ENCODE measurements at regions not wholly inside any gene's neighbourhood (a gene's known extent, or its start where the extent isn't known, plus 50 kb on each side); places are given as distances from the start of the nearest gene placed in this dataset.
"Not testable (repeated sequence)": the region's sequence is repeated elsewhere in the genome, so short reads cannot be mapped to it uniquely, and the experiment has no call there.

DNA sequence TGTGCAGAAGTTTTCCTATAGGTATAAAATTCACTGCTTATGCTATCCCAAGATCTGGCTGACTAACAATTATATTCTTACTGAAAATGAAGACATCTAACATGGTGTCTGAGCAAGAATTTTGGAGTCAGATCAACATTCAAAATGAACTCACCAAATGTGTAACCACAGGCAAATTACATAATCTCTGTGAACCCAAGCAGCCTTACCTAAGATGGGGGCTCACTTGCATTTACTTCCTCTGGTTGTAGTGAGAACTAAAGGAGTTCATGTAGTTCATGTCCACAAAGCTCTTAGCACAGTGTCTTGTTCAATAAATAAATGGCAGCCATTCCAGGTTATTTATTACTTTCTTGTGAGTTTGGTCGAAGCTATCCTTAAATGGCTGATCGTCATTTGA is 163.9 kb upstream of the LCORL start:
- DNase-seq (ENCODE audit: low read depth in 3 of 3), result no peak

DNA sequence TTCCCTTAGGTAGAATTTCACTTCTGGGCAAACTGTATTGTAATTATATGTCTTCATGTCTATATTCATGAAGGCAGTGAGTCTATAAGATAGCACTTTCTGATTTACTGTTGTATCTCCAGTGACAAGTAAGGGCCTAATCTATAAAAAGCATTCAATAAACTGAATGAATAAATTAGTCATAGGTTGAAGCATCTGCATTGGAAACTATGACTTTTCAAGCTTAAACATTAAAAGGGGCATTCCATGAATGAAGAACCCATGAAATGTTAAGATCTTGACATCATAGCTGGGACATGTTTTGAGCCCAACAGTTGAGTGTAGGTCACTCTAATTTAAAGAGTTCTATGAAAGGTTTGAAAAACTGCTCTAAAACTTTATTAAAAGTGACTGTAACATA is 159.3 kb upstream of the LCORL start:
- DNase-seq (ENCODE audit: low read depth in 3 of 3), result no peak

DNA sequence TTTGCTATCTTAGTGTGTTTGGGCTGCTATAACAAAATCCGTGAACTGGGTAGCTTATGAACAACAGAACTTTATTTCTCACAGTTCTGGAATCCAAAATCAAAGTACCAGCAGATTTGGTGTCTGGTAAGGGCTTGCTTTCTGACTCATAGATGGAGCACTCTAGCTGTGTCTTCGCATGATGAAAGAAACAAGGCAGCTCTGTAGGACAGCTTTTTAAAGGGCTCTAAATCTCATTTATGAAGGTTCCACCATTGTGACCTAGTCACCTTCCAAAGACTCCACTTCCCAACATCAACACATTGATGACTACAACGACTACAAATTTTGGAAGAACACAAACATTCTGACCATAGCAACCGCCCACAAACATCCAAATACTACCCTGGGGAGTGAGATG is 158.6 kb upstream of the LCORL start:
- DNase-seq (ENCODE audit: low read depth in 3 of 3), result no peak

DNA sequence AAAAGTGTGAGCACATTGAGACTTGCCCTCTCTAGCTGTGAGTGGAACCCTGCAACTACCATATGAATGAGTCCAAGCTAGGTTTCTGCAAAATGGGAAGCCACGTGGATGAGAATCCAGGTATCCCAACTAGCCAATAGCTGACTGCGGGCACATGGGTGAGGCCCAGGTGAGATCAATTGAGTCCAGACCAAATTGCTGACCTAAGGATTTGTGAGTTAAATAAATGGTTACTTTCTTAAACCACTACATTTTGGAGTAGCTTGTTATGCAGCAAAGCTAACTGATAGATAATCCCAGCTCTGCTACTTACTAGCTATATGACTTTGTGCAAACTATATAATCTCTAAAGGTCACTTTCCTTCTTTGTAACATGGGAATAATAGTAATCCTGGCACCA is 150.3 kb upstream of the LCORL start:
- DNase-seq (ENCODE audit: low read depth in 3 of 3), result no peak

DNA sequence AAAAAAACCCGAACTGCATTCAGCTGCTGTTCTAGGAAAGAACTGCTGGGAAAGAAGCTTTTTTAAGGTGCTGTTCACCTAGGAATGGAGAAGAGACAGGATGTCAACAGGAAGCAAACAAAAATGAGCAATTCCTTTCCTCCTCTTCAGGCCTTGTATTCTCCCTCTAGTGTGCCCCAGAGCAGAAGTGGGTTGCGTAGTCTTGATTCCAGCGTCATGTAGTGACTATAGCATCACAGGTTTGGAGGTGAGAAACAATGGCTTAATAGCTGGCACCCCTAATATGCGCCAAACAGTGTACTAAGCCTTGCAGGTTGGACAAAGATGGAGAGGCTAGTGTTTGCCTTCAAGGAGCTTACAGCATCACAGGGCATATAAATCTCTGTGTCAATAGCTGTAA is 146.3 kb upstream of the LCORL start:
- DNase-seq (ENCODE audit: low read depth in 3 of 3), result no peak

DNA sequence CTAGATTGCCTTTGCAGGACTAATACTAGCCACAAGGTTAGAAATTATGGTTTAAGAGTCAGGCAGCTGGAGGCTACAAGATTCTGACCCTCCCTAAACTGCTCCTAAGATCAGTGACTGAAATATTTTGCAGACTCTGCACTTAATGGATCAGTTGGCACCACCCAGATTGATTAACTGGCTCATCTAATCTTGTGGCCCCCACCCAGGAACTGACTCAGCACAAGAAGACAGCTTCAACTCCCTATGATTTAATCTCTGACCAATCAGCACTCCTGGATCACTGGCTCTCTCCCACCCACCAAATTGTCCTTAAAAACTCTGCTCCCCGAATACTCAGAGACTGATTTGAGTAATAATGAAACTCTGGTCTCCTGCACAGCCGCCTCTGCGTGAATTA is 145.4 kb upstream of the LCORL start:
- no peak for DNase-seq (ENCODE audit: low read depth in 3 of 3)

DNA sequence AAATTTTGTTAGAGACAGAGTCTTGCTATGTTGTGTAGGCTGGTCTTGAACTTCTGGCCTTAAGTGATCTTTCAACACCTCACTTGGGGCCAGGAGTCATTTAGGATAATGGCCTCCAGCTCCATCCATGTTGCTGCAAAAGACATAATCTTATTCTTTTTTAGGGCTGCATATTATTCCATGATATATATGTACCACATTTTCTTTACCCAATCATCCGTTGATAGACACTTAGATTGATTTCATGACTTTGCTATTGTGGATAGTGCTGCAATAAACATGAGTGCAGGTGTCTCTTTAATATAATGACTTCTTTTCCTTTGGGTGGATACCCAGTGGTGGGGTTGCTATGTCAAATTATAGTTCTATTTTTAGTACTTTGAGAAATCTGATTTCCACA is 140.9 kb upstream of the LCORL start:
- no peak for DNase-seq (ENCODE audit: low read depth in 3 of 3)

DNA sequence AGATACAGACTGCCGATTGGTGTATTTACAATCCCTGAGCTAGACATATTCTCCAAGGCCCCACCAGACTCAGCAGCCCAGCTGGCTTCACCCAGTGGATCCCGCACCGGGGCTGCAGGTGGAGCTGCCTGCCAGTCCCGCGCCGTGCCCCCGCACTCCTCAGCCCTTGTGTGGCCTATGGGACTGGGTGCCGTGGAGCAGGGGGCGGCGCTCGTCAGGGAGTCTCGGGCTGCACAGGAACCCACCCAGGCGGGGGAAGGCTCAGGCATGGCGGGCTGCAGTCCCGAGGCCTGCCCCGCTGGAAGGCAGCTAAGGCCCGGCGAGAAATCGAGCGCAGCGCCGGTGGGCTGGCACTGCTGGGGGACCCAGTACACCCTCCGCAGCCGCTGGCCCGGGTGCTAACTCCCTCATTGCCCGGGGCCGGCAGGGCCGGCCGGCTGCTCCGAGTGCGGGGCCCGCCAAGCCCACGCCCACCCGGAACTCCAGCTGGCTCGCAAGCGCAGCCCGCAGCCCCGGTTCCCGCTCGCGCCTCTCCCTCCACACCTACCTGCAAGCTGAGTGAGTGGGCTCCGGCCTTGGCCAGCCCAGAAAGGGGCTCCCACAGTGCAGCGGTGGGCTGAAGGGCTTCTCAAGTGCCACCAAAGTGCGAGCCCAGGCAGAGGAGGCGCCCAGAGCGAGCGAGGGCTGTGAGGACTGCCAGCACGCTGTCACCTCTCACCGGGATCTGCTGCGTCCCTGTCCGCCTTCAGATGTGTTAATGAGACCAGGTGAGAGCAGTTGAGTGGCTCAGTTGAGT is 137.8 kb upstream of the LCORL start:
- not testable (repeated sequence) for DNase-seq (ENCODE audit: low read depth in 3 of 3)

DNA sequence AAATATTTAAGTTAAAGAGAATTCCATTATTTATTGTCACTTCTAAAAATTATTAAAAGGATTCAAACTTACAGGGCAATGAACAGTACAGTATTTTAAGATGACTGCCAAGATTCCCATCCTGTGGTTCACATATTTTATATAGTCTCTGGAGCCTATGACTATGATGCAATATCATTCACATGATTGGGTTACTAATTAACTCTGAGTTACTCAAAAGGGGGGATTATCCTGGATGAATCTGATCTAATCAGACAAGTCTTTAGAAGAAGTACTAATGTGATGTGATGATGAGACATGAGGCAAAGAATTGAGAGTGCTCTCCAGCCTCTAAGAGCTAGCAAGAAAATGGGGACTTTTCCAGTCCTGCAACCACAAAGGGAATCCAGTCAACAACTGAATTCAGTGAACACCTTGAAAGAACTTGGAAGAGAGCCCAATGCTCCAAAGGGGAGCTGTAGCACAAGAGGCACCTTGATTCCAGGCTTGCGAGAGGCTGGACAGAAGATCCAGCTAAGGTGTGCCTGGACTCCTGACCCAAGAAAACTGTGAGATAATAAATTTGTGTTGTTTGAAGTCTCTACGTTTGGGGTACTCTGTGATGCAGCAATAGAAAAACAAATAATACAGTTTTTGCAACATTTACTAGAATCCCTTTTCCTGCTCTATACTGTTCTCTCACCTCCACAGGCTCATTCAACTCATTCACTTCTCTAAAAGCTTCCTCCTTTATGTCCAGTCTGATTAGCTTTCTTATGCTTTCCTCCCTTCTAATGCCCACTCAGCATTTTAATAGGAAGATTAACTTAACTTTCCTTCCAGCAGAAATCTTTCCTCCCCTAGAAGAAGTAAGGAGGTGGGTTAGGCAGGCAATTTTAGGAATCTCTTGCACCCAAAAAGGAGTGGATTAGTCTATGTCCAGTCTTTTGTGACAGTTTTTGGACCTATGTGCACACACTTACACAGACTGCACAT is 133.8 kb upstream of the LCORL start:
- DNase-seq (ENCODE audit: low read depth in 3 of 3), result no peak

DNA sequence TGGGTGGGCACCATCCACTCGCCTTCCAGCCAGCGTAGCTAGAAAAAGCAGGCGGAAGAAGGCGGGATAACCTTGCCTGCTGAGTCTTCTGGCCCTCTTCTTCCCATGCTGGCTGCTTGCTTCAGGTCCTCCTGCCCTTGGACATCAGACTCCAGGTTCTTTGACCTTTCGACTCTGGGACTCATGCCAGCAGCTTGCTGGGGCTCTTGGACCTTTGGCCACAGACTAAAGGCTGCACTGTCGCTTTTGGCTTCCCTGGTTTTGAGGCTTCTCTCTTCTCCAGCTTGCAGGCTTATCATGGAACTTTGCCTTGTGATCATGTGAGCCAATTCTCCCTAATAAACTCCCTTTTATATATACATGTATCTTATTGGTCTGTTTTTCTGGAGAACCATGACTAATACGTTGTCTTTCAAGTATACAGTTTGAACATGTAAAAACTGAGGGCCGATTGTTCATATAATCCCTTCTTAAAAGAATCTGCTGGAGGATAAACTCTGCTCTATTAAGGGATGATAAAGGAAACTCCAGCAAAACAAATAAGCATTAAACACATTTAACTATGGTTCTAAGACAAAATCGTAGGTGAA is 116.6 kb upstream of the LCORL start:
- no peak for DNase-seq (ENCODE audit: low read depth in 3 of 3)

DNA sequence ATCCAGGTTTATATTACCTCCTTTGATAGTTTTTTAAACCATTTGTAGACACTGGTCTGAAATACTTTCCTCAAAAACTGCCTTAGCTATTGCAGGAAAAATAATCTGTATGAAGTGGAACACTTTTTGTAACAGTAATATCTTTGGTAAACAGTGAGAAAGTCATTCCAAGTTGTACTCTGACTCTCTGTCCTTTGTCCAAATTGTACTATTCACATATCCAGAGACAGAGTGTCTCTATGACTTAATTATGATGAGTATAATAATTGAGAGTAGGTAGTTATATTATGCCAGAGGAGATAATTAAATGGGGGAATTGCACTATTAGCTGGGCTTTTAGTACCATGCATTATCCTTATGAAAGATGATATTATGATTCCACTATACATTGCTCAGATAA is 112.6 kb upstream of the LCORL start:
- DNase-seq (ENCODE audit: low read depth in 3 of 3), result no peak

DNA sequence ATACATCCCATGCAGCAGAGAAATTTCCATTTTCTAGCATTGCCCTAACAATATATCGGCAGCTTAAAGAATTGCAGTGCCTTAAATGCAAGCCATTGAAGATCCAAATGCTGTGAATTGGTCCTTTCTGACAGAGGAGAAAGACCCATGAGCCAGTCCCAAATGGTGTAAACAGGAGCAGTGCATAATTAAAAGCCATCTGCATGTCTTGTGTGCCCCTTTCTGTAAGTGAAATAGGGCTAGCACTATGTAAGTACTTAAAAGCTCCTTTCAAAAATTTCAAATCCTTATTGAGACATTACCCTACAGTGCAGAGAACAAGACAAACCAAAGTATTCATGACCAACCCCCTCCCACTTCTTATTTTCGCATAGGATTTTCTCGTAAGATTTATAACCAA is 108.7 kb upstream of the LCORL start:
- DNase-seq (ENCODE audit: low read depth in 3 of 3), result no peak

DNA sequence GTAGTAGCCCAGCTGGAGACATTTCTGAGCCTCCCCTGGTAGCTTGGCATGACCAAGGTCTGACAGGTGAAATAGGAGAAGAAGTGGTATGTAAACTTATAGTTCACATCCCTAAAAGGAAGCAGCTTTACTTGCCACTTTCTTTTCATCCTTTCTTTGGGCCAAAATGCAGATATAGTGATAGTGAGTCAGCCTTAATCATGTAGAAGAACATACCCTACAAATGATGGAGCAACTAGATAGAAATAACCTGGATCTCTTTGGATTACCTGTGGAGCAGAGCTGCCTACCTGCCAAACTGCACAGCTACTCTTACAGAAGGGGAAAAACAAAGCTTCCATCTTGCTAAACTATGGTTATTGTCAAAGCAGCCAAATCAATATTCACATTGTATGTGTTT is 106.7 kb upstream of the LCORL start:
- DNase-seq (ENCODE audit: low read depth in 3 of 3), result no peak

DNA sequence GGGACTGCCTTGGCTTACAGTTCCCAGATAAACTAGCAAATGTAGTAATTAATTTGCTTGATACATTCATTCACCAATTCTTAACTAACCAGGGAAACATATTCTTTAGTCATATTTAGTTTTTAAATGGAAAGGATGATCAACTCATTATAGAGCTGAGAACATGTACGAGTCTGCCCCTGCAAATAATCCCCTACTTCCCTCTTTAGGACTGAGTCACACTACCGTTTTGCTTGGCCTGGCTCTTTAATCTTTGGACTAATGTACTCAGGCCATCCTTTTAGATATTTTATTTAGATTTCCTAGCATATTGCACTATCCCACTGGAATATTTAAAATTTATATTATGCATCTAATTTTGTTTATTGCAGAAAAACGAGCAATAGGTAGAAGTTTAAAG is 105.5 kb upstream of the LCORL start:
- no peak for DNase-seq (ENCODE audit: low read depth in 3 of 3)

DNA sequence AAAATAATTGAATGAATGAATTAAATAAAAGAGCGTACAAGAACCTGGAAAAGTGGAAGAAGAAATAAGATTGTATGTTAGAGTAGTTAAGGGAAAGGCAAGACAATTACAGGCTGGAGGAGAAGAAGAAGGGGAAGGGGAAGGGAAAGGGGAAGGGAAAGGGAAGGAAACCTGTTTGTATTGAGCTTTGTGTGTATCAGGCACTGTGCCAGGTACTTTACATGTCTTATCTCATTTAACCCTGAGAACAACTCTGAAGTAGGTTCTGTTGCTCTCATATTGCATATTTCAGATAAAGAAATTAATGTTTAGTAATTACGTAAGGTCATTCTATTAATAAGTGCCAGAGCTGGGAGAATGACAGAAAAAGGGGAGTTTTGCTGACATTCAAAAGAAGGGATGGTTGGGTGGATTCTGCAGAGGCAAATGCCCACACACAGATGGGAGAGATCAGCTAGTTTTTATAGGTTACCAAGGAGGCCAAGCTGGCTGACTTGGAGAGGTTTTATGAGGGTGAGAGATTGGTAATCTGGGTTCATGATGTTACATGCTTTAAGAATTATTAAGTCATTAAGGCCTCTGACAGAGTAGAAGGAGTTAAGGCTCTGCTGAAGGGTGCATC is 92.3 kb upstream of the LCORL start:
- no peak for DNase-seq (ENCODE audit: low read depth in 3 of 3)

DNA sequence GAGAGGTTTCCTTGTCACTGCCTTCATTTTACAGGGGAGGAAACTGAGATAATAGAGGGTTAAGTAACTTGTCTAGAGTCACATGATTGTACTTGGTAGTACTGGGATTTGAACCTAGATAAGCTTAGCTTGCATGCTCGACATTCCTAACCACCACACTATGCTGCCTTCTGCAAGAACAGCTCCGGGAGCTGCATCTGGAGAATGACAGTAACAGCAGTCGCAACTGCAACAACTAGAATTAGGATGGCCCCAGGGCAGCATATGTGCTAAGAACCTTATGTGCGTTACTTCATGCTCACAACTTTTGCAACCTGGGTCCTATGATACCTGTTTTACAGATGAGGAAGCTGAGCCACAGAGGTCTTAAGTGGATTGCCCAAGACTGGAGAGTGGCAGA is 89.5 kb upstream of the LCORL start:
- DNase-seq (ENCODE audit: low read depth in 3 of 3), result no peak

DNA sequence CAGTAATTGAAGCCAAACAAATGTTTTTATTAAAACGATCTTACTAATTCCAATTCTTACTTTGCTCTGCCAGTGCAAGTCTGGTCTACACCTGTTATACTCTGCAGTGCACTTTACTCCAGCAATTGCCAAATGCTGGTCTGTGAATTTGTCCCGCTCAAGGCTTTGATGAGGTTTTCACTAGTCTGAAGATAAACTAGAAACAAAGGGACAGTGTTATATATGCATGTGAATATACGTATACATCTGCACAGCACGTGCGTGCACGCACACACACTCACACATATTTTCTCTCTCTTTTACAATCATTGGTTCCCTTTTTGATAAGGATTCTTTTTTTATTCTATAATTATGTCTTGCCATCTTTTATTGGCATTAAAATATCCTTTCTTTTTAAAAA is 88.5 kb upstream of the LCORL start:
- no peak for DNase-seq (ENCODE audit: low read depth in 3 of 3)

DNA sequence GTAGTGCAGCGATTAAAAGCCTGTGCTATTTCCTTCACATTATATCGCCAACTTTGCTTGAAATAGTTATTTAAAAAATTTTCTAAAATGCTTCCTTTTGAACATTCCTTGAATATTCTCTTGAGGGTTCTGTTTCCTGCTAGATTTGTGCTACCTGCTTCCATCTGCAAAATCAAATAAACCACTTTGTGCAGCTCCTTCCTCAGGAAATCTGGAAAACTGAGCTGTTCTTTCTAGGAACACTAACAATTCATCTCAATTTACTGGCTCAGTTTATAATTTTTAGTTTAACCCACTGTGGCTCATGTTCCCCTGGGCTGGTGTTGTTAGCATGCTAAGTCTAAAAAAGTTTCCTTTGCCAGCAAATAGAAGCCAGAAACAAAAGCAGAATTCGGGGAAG is 88.1 kb upstream of the LCORL start:
- DNase-seq (ENCODE audit: low read depth in 3 of 3), result no peak

DNA sequence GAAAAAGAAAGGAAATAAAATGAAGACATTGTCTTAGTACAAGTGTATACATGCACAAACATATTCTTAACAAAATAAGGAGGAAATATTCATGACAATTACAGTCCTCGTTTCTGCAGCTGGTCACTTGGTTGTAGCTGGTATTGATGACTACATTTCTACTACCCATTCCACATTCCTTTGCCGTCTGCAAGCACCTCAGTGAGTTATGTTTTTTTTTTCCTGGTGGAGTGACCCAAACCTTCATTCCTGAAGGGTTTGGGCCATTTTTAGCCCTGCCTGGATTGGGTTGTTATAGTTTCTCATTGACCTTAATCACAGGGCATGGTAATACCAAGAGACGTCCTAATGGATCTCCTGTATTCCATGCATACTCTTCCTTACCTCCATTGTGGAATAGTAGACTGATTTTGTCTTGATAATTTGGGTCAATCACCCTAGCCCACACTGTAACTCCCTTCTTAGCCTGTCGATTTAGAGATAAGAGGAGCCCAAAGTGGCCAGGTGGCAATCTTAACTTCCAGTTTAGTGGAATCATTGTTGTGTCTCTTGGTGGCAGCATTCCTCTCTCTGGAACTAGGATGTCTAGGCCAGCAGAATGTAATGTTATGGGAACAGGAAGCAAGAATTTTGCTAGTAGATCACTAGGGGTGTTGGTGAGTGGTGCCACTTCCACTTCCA is 86.4 kb upstream of the LCORL start:
- not testable (repeated sequence) for DNase-seq (ENCODE audit: low read depth in 3 of 3)

DNA sequence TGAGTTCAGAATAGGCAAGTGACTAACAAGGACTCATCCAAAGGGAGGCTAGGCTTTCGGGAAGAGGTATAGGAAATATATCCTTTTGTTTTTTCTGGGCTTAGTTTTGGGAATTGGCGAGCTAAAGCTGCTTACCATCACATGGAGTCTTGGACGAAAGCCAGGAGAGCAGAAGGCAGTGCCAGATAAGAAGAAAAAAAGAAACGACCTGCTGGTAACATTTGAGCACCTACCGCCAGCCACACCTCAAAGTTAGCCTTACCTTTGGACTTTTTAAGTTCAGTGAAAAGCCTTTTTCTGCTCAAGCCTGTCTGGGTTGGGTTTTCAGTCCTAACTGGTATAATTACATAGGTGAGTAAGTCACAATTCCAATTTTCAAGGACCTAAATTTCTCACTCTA is 85.1 kb upstream of the LCORL start:
- no peak for DNase-seq (ENCODE audit: low read depth in 3 of 3)

All from stimulated activated CD4-positive, alpha-beta T cell treated with anti-CD3 and anti-CD28 coated beads, TNF-alpha, amount 100 ng/mL, for 48 hours (primary cell).